ENCODE measurements at regions not wholly inside any gene's neighbourhood (a gene's known extent, or its start where the extent isn't known, plus 50 kb on each side); places are given as distances from the start of the nearest gene placed in this dataset.

- no peak for TF ChIP-seq CTCF (IDR thresholded peaks at IDR 0.05; ENCODE audit: insufficient read depth, low read length, poor library complexity, severe bottlenecking)
- TF ChIP-seq EZH2phosphoT487 (conservative IDR thresholded peaks at IDR 0.05; ENCODE audit: low read length) = no peak
These were observed 256.5 kb downstream of the SOD2 start for GRCh38 chr6:159436581-159436980.

All from SU-DHL-6 (cell line).